Activated CD8-positive, alpha-beta memory T cell treated with anti-CD3 and anti-CD28 coated beads for 48 hours (primary cell): ENCODE measurements at regions not wholly inside any gene's neighbourhood (a gene's known extent, or its start where the extent isn't known, plus 50 kb on each side); places are given as distances from the start of the nearest gene placed in this dataset.

Source experiments
- DNase-seq, 3 experiments: peaks; one replicate each; pipeline ENCODE4 v3.0.0-alpha.2; 2020; ENCODE audit warnings: low read depth in 2 of 3, low spot score in 2 of 3

- DNase-seq, result no peak
Measured at GRCh38 chr12:130254461-130255276, 83.0 kb upstream of the PIWIL1 start.

GRCh38 chr12:130258863-130259262 is 78.8 kb upstream of the PIWIL1 start:
- DNase-seq, result no peak

DNA sequence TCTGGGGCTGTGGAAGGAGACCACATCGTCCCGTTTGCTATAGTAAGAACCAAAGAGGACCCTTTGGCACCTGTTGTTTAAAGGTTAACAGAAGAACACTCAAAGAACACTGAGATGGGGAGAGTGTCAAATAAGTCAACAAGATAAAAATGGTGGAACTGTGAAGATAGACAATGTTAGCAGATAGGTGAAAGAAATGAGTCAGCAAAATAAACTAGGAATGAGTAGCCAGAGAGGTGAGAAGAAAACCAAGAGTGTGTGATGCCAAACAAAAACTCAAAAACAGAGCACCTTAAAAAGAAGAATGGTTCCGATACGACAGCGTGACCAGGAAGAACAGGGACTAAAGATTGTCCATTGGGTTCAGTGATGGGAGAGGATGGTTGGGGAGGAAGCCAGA is 74.7 kb upstream of the PIWIL1 start:
- DNase-seq, result no peak

GRCh38 chr12:130263996-130264395 is 73.7 kb upstream of the PIWIL1 start:
- DNase-seq, result no peak

DNA sequence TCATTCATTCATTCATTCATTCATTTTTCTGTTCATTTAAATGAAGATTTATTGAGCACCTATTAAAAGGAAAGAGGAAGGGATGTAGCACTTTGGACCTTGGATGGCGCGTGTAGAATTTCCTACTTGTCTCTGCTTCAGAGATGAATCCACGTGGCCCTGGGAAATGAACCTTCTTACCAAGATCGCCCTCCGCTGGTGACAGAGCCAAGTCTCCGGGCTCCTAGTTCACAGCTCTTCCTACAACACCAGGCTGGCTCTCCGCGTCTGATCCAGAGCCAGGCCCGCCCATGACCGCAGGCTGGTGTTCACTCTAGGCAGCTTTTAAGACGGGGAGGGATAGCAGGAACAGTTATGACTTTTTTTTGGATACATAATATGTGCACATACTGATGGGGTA is 70.9 kb upstream of the PIWIL1 start:
- no peak for DNase-seq

GRCh38 chr12:130280231-130280630 is 57.5 kb upstream of the PIWIL1 start:
- no peak for DNase-seq

DNA sequence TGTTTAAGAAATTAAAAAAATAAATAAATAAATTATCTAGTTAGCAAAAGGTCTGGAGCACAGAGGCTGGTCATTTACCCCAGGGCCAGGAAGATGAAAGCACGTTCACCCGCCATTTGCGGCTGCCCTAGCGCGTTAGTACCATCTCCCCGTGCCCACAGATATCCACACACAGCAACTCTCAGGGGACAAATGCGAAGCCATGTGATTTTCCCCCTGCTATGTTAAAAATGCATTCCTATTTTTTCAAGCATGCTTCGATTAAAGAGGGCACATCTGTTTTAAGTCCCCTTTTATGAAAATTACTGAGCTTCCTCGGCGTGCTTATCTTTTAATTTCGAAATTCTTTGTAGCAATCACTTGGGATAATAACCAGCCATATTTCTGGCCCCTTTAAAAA is 56.9 kb upstream of the PIWIL1 start:
- DNase-seq, result no peak

DNA sequence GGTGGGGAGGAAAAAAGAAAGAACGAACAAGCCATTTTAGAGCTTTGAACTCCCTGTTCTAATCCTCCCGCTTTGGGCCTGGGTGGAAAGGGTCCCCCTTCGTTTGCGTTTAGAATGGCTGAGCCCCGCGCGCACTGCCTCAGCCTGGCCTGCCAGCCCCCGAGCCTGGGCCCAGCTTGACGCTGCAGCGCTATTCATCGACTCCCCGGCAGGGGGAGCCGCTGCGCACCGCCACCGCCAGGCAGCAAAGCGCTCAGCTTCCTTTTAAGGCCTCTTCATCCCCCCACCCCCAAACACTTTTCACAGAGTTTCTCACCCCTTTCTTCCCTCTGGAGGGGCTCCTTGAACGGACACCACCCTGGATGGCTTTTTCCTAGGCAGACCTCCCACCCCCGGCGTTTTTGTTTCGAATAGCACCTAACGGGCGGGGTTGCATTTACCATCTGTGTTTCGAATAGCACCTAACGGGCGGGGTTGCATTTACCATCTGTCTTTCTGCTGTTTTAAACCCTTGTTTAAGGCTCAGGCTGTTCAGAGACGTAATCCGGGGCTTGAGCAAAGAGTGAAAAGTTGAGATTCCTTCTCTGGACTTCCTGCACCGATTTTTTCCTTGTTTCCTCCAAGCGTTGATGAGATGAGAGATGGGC is 56.4 kb upstream of the PIWIL1 start:
- peak in 2 of 3 experiments; percentile 7 to 11 for DNase-seq

DNA sequence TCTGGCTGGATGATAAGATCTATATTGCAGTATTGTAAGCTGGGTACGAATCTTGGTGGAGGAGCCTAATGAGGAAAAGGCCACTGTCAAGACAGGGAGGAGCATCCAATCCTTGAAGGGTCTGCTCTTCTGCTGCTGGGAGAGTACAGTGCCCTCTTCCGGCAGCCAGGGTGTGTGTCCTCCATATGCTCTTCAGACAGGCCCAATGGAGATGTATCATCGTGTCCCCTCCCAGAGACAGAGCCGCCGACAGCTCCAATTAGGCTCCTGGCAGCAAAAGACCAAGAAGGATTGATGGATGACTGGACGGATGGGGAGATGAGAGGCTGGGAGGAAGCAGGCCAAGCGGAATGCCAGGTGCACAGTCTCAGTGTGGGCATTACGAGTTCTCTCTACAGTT is 51.6 kb upstream of the PIWIL1 start:
- no peak for DNase-seq

DNA sequence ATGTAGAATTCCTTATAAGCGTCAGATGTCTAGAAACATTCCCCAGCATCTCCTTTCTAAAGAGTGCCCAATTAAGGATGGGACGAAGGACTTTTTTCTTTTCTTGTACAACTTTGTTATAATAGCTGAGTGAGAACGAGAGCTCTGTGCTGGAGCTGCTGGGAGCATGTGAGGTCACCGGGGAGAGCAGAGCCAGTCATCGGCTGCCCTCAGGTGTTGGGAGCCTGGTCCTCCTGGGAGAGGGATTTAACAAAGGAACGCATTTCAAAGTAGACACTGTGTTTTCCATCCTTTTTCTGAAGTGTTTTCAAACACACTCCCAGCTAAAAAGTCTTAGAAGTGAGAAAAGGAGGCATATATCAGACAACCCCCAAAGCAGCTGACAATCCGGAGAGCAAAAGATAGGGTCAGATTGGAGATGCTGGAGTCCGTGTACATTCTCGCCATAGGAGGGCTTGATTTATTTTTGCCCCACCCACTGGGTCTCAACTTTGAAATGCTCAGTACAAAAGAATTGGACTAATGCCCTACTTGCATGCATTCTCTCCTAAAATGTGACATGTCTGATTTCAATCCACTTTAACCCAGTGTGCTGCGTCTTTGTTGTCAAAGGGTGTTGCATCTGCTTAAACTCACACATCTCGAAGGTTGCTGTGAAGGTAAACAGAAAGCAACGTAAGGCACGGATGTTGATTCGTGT is 50.8 kb upstream of the PIWIL1 start:
- no peak for DNase-seq
